H1 (cell line): ENCODE measurements at regions not wholly inside any gene's neighbourhood (a gene's known extent, or its start where the extent isn't known, plus 50 kb on each side); places are given as distances from the start of the nearest gene placed in this dataset.

Experiments
- CTCF ChIA-PET: fragments of 300-600 bp; sonication (Branson Sonifier 250); formaldehyde crosslinking; loops from one replicate; lab custom pipeline; 2021; ENCODE audit not compliant: partially characterized antibody; lab: Charles Lee
- POLR2A ChIA-PET: fragments of 300-600 bp; sonication (Branson Sonifier 250); formaldehyde crosslinking; loops from one replicate; lab custom pipeline; 2021; ENCODE audit warnings: inconsistent platforms; ENCODE audit not compliant: partially characterized antibody; lab: Charles Lee
- DNase-seq, 2 experiments: peaks; one replicate each; pipeline versions ENCODE4 v3.0.0 to v3.0.0-alpha.2; 2010 to 2022; ENCODE audit warnings: low spot score in 2 of 2, low read depth in 1 of 2, mixed read lengths in 1 of 2
- FAIRE-seq: peaks from 2 replicates; lab custom pipeline; 2011; peaks lifted over from hg19 to GRCh38; lab: Jason Lieb, UNC
- H2AFZ ChIP-seq: 2 replicates; pipeline ENCODE4 v1.8.1; 2012; ENCODE audit warnings: low read length, inconsistent platforms
- H2AK5ac ChIP-seq: 2 replicates; pipeline ENCODE4 v1.6.1; 2013; ENCODE audit warnings: low read depth, low read length
- H2BK120ac ChIP-seq: replicated peaks from 2 replicates; pipeline ENCODE3; 2013; ENCODE audit warnings: low read depth, low read length, inconsistent platforms
- H2BK12ac ChIP-seq: 2 replicates; pipeline ENCODE4 v1.6.1; 2013; ENCODE audit warnings: low read depth, low read length
- H2BK15ac ChIP-seq: 2 replicates; pipeline ENCODE4 v1.6.1; 2013; ENCODE audit warnings: low read length
- H2BK20ac ChIP-seq: 2 replicates; pipeline ENCODE4 v1.6.1; 2013; ENCODE audit warnings: low read length
- H2BK5ac ChIP-seq: 2 replicates; pipeline ENCODE4 v1.6.1; 2013; ENCODE audit warnings: low read depth, low read length
- H3K14ac ChIP-seq: 2 replicates; pipeline ENCODE4 v1.6.1; 2013; ENCODE audit warnings: inconsistent platforms; ENCODE audit not compliant: insufficient read length
- H3K18ac ChIP-seq: 2 replicates; pipeline ENCODE4 v1.6.1; 2013; ENCODE audit warnings: low read length; ENCODE audit errors: extremely low read depth
- H3K23ac ChIP-seq: 2 replicates; pipeline ENCODE4 v1.6.1; 2013; ENCODE audit warnings: inconsistent platforms; ENCODE audit not compliant: insufficient read length
- H3K23me2 ChIP-seq: 2 replicates; pipeline ENCODE4 v1.6.1; 2013; ENCODE audit warnings: low read depth, low read length
- H3K27ac ChIP-seq: 2 replicates; pipeline ENCODE4 v1.6.1; 2011; ENCODE audit warnings: low read depth, low read length, inconsistent platforms
- H3K27me3 ChIP-seq, 4 experiments: replicated peaks in 1 of 4; 1 replicate in 1 of 4; 2 replicates in 3 of 4; pipeline versions ENCODE4 v1.6.1 to v1.8.1; 2011 to 2013; ENCODE audit warnings: low read length in 3 of 4, mild to moderate bottlenecking in 3 of 4, inconsistent platforms in 2 of 4, mixed read lengths in 2 of 4, moderate library complexity in 1 of 4; ENCODE audit not compliant: control insufficient read depth in 3 of 4, insufficient read depth in 3 of 4; ENCODE audit errors: extremely low read depth in 1 of 4
- H3K36me3 ChIP-seq, 4 experiments: 2 replicates each; pipeline versions ENCODE4 v1.6.1 to v1.8.1; 2011 to 2013; ENCODE audit warnings: mild to moderate bottlenecking in 4 of 4, low read length in 3 of 4, moderate library complexity in 2 of 4, control low read depth in 1 of 4, inconsistent platforms in 1 of 4; ENCODE audit not compliant: insufficient read depth in 4 of 4, control insufficient read depth in 2 of 4
- H3K4ac ChIP-seq: replicated peaks from 2 replicates; pipeline ENCODE3; 2013; ENCODE audit warnings: low read length, low read depth, mixed read lengths, inconsistent platforms; ENCODE audit not compliant: insufficient read length
- H3K4me1 ChIP-seq, 4 experiments: replicated peaks in 1 of 4; 1 replicate in 1 of 4; 2 replicates in 3 of 4; pipeline versions ENCODE4 v1.6.1 to v1.8.1; 2011 to 2013; ENCODE audit warnings: low read length in 3 of 4, inconsistent platforms in 2 of 4, mixed read lengths in 1 of 4; ENCODE audit not compliant: insufficient read depth in 4 of 4, control insufficient read depth in 3 of 4
- H3K4me2 ChIP-seq, 2 experiments: 2 replicates each; pipeline versions ENCODE4 v1.6.1 to v1.8.1; 2011 to 2013; ENCODE audit warnings: low read depth in 2 of 2, low read length in 2 of 2, control low read depth in 1 of 2, inconsistent platforms in 1 of 2, mild to moderate bottlenecking in 1 of 2; ENCODE audit not compliant: insufficient read depth in 1 of 2
- H3K4me3 ChIP-seq, 4 experiments: fragments of 200-600, 300-600 bp in 1 of 4; sonication (generic), shearing (Covaris generic), sonication (Bioruptor Twin) in 1 of 4; 2 replicates each; pipeline versions ENCODE4 v1.5.1 to v1.8.1; 2011 to 2016; ENCODE audit warnings: low read length in 4 of 4, low read depth in 3 of 4, control low read depth in 2 of 4, inconsistent platforms in 2 of 4, mild to moderate bottlenecking in 2 of 4, mixed read lengths in 1 of 4, moderate library complexity in 1 of 4; ENCODE audit not compliant: insufficient read depth in 2 of 4; ENCODE audit errors: extremely low read depth in 1 of 4
- H3K56ac ChIP-seq: replicated peaks from 2 replicates; pipeline ENCODE3; 2013; ENCODE audit warnings: low read depth, mild to moderate bottlenecking, mixed read lengths, low read length, inconsistent platforms; ENCODE audit not compliant: insufficient read length
- H3K79me1 ChIP-seq: 2 replicates; pipeline ENCODE4 v1.6.1; 2013; ENCODE audit warnings: low read depth, low read length, control low read depth
- H3K79me2 ChIP-seq, 2 experiments: 2 replicates each; pipeline versions ENCODE4 v1.6.1 to v1.8.1; 2012 to 2013; ENCODE audit warnings: low read length in 2 of 2, mild to moderate bottlenecking in 2 of 2, inconsistent platforms in 1 of 2; ENCODE audit not compliant: insufficient read depth in 2 of 2, control insufficient read depth in 1 of 2
- H3K9ac ChIP-seq, 4 experiments: replicated peaks in 1 of 4; 1 replicate in 1 of 4; 2 replicates in 3 of 4; pipeline versions ENCODE4 v1.6.1 to v1.8.1; 2011 to 2013; ENCODE audit warnings: low read depth in 3 of 4, low read length in 3 of 4, control low read depth in 2 of 4, mild to moderate bottlenecking in 2 of 4, moderate library complexity in 2 of 4, inconsistent platforms in 1 of 4; ENCODE audit errors: extremely low read depth in 1 of 4
- H3K9me3 ChIP-seq, 2 experiments: 2 replicates each; pipeline versions ENCODE4 v1.6.1 to v1.8.1; 2012 to 2013; ENCODE audit warnings: mild to moderate bottlenecking in 2 of 2, moderate library complexity in 2 of 2, control low read depth in 1 of 2, inconsistent platforms in 1 of 2, low read depth in 1 of 2, low read length in 1 of 2, mixed read lengths in 1 of 2; ENCODE audit not compliant: insufficient read depth in 2 of 2
- H4K20me1 ChIP-seq, 2 experiments: replicated peaks in 1 of 2; 2 replicates each; pipeline versions ENCODE3 to v1.8.1; 2011 to 2013; ENCODE audit warnings: inconsistent platforms in 2 of 2, low read length in 2 of 2, mild to moderate bottlenecking in 1 of 2; ENCODE audit not compliant: insufficient read depth in 2 of 2, control insufficient read depth in 1 of 2
- H4K5ac ChIP-seq: 2 replicates; pipeline ENCODE4 v1.6.1; 2013; ENCODE audit warnings: low read length, low read depth, mixed read lengths, inconsistent platforms; ENCODE audit not compliant: insufficient read length
- H4K8ac ChIP-seq: 2 replicates; pipeline ENCODE4 v1.8.0; 2013; ENCODE audit warnings: mild to moderate bottlenecking, moderate library complexity, low read length, inconsistent platforms; ENCODE audit not compliant: insufficient read depth; ENCODE audit errors: extremely low read depth
- H4K91ac ChIP-seq: replicated peaks from 2 replicates; pipeline ENCODE3; 2013; ENCODE audit warnings: low read length, mixed read lengths, inconsistent platforms; ENCODE audit not compliant: insufficient read length
- GTF2F1 ChIP-seq: IDR thresholded peaks from 2 replicates; pipeline ENCODE4 v1.6.1; 2012; ENCODE audit warnings: low read depth, low read length, improper control_type of control experiment, borderline replicate concordance
- RNF2 ChIP-seq: fragments of 200-900, 300-1000 bp; sonication (generic); IDR thresholded peaks from 2 replicates; pipeline ENCODE4 v1.7.1; 2016; ENCODE audit warnings: borderline replicate concordance, low read depth, mild to moderate bottlenecking, antibody characterized with exemption, low read length; ENCODE audit not compliant: poor library complexity, severe bottlenecking; ENCODE audit errors: missing control alignments
- WGBS, 2 experiments: shearing (Covaris generic) in 1 of 2; methylation state at CpG; one replicate each; pipeline versions ENCODE4 v1.1.6 to v1.1.7; 2013 to 2015; ENCODE audit warnings: low lambda C conversion rate in 2 of 2, mixed read lengths in 2 of 2, inconsistent platforms in 1 of 2, low coverage in 1 of 2, missing lambda C conversion rate in 1 of 2; ENCODE audit not compliant: insufficient replicate concordance in 2 of 2, insufficient coverage in 1 of 2, insufficient read length in 1 of 2; ENCODE audit errors: extremely low coverage in 1 of 2, missing lambda C conversion rate in 1 of 2; 5-methylcytosine and 5-hydroxymethylcytosine counted together

DNA sequence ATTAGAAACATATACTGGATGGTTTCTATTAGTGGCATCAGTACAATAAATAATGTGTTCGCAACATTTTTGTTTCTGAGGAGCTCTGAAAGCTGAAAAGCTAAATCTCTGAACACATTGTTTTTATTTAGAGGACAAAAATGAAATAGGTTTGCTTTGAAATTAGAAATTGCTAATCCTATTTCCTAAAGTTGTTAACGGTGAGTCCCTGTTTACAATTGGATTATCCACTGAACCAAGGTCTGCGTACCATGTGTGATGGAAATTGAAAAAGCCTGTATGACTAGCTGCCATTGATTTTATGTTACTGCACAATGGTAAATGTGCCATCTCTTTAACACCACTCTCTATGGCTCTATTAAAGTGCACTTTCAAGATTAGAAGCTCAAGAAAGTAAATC lies 297.7 kb upstream of the NUDT12 start:
- no peak overlapping the region for H2BK120ac ChIP-seq
- H3K9me3 ChIP-seq, result no peaks in the 10 kb centered on the region
- no peak overlapping the region for H3K9ac ChIP-seq
- CTCF ChIA-PET, result interaction anchor here (0.6 to 1.6 kb wide), 3 partner anchors 30 to 1193 kb away, joined by 3 to 6 read pairs (median 3); no protein-coding TSS in a partner anchor
- H2BK15ac ChIP-seq, result no peak overlapping the region
- H3K27me3 ChIP-seq, result no peaks in the 10 kb centered on the region
- H3K18ac ChIP-seq, result no peak overlapping the region
- no peak overlapping the region for H3K4me2 ChIP-seq
- no peak overlapping the region for H3K27ac ChIP-seq
- no peaks in the 10 kb centered on the region for H3K36me3 ChIP-seq
- no peaks in the 10 kb centered on the region for H3K4me1 ChIP-seq
- H3K4ac ChIP-seq, result no peak overlapping the region
- POLR2A ChIA-PET, result no interaction called here
- no peaks in the 10 kb centered on the region for H4K20me1 ChIP-seq
- H4K8ac ChIP-seq, result no peak overlapping the region
- FAIRE-seq (no peak), DNase-seq (no peak)
- TF ChIP-seq RNF2 (no peak), GTF2F1 (no peak)
- H3K4me3 ChIP-seq, result no peak overlapping the region
- no peak overlapping the region for H2BK5ac ChIP-seq
- no peaks in the 10 kb centered on the region for H3K79me2 ChIP-seq
- no peaks in the 10 kb centered on the region for H3K79me1 ChIP-seq
- H4K91ac ChIP-seq, result no peak overlapping the region
- whole genome bisulfite sequencing, 2 experiments, result 97% methylated on average over 3 of the region's 3 CpGs; no CpG with 5 or more reads in 1 of the 2 experiments
- no peak overlapping the region for H2BK12ac ChIP-seq
- no peak overlapping the region for H3K14ac ChIP-seq
- no peak overlapping the region for H4K5ac ChIP-seq
- H3K23ac ChIP-seq, result no peak overlapping the region
- H2BK20ac ChIP-seq, result no peak overlapping the region
- no peak overlapping the region for H3K56ac ChIP-seq
- H3K23me2 ChIP-seq, result no peaks in the 10 kb centered on the region
- H2AK5ac ChIP-seq, result no peak overlapping the region
- H2AFZ ChIP-seq, result no peak overlapping the region
